Hepatocyte (in vitro differentiated cells): ENCODE measurements at regions not wholly inside any gene's neighbourhood (a gene's known extent, or its start where the extent isn't known, plus 50 kb on each side); places are given as distances from the start of the nearest gene placed in this dataset.

Source experiments
- DNase-seq: peaks from one replicate; pipeline ENCODE4 v3.0.0-alpha.2; 2016; ENCODE audit warnings: low spot score
- H2AFZ ChIP-seq: fragments of 200-600 bp; sonication (generic); 2 replicates; pipeline ENCODE4 v1.6.0; 2016; ENCODE audit warnings: antibody characterized with exemption, mild to moderate bottlenecking
- H3K27ac ChIP-seq: fragments of 200-600 bp; sonication (generic); 2 replicates; pipeline ENCODE4 v1.5.1; 2016; ENCODE audit warnings: mild to moderate bottlenecking
- H3K27me3 ChIP-seq: fragments of 200-600 bp; sonication (generic); 2 replicates; pipeline ENCODE4 v1.6.1; 2016
- H3K36me3 ChIP-seq: fragments of 200-600 bp; sonication (generic); replicated peaks from 2 replicates; pipeline ENCODE4 v1.5.1; 2016; ENCODE audit warnings: low read depth; ENCODE audit not compliant: insufficient read depth
- H3K4me1 ChIP-seq: fragments of 200-600 bp; sonication (generic); 2 replicates; pipeline ENCODE4 v1.5.1; 2016; ENCODE audit warnings: mild to moderate bottlenecking, moderate library complexity; ENCODE audit not compliant: insufficient read depth
- H3K4me2 ChIP-seq: fragments of 200-600 bp; sonication (generic); 2 replicates; pipeline ENCODE4 v1.6.0; 2016
- H3K4me3 ChIP-seq: fragments of 200-600 bp; sonication (generic); 2 replicates; pipeline ENCODE4 v1.5.1; 2016; ENCODE audit warnings: mild to moderate bottlenecking
- H3K79me2 ChIP-seq: fragments of 200-600 bp; sonication (generic); 2 replicates; pipeline ENCODE4 v1.6.0; 2017; ENCODE audit warnings: mild to moderate bottlenecking
- H3K9me2 ChIP-seq: fragments of 200-600 bp; sonication (generic); replicated peaks from 2 replicates; pipeline ENCODE4 v1.6.0; 2017; ENCODE audit warnings: mild to moderate bottlenecking; ENCODE audit not compliant: insufficient read depth
- H3K9me3 ChIP-seq: fragments of 200-600 bp; sonication (generic); 2 replicates; pipeline ENCODE4 v1.5.1; 2016; ENCODE audit warnings: low read depth, mild to moderate bottlenecking
- H4K20me1 ChIP-seq: fragments of 200-600 bp; sonication (generic); 2 replicates; pipeline ENCODE4 v1.6.0; 2016; ENCODE audit warnings: mild to moderate bottlenecking; ENCODE audit not compliant: insufficient read depth, poor library complexity, severe bottlenecking
- CTCF ChIP-seq: fragments of 200-600 bp; sonication (generic); IDR thresholded peaks from 2 replicates; pipeline ENCODE4 v1.5.1; 2016; ENCODE audit warnings: antibody characterized with exemption, mild to moderate bottlenecking; ENCODE audit not compliant: poor library complexity
- EZH2 ChIP-seq: fragments of 200-600 bp; sonication (generic); IDR thresholded peaks from 2 replicates; pipeline ENCODE4 v1.6.1; 2016; ENCODE audit warnings: antibody characterized with exemption, mild to moderate bottlenecking, borderline replicate concordance
- EZH2phosphoT487 ChIP-seq: fragments of 200-600 bp; sonication (generic); IDR thresholded peaks from one replicate; pipeline ENCODE4 v1.6.1; 2018; ENCODE audit warnings: antibody characterized with exemption, mild to moderate bottlenecking, low read depth, moderate library complexity; ENCODE audit not compliant: unreplicated experiment, severe bottlenecking
- WGBS: methylation state at CpG from one replicate; pipeline ENCODE4 v1.1.6; 2016; ENCODE audit warnings: low lambda C conversion rate; ENCODE audit errors: missing lambda C conversion rate; 5-methylcytosine and 5-hydroxymethylcytosine counted together

GRCh38 chr4:164484551-164484950 lies 269.4 kb upstream of the SMIM31 start:
- 94% methylated on average over 1 of the region's 1 CpG for WGBS
- H3K36me3 ChIP-seq: no peaks in the 10 kb centered on the region
- H3K9me3 ChIP-seq: no peaks in the 10 kb centered on the region
- no peaks in the 10 kb centered on the region for H3K79me2 ChIP-seq
- no peaks in the 10 kb centered on the region for H3K27me3 ChIP-seq
- H3K4me2 ChIP-seq: no peak overlapping the region
- no peaks in the 10 kb centered on the region for H3K9me2 ChIP-seq
- DNase-seq: no peak
- H3K27ac ChIP-seq: no peak overlapping the region
- no peak overlapping the region for H3K4me3 ChIP-seq
- TF ChIP-seq EZH2 (no peak), EZH2phosphoT487 (no peak), CTCF (no peak)
- no peaks in the 10 kb centered on the region for H4K20me1 ChIP-seq
- no peak overlapping the region for H2AFZ ChIP-seq
- H3K4me1 ChIP-seq: no peaks in the 10 kb centered on the region

DNA sequence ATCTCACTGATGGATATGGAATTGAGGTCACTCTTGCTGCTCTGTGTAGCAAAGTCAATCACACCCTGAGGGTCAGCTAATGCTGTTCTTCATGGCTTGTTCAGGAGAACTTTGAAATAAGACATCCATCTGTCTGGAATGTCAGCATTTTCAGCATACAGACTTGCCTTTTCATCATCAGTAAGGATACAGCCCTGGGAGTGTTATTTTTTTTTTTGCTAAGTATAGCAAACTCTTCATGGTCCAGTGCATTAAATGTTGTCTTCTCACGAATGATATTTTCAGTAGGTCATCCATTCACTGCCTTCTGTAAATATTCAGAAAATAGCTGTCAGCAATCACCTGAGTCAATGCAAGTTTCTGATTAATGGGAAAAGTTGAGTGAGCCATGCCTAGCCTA lies 268.8 kb upstream of the SMIM31 start:
- H2AFZ ChIP-seq: no peak overlapping the region
- H3K9me3 ChIP-seq: no peaks in the 10 kb centered on the region
- 95% methylated on average over 1 of the region's 1 CpG for WGBS
- no peak overlapping the region for H3K4me2 ChIP-seq
- H3K36me3 ChIP-seq: no peaks in the 10 kb centered on the region
- H3K27ac ChIP-seq: no peak overlapping the region
- H3K9me2 ChIP-seq: no peaks in the 10 kb centered on the region
- H3K27me3 ChIP-seq: no peaks in the 10 kb centered on the region
- H3K79me2 ChIP-seq: no peaks in the 10 kb centered on the region
- H4K20me1 ChIP-seq: no peaks in the 10 kb centered on the region
- no peaks in the 10 kb centered on the region for H3K4me1 ChIP-seq
- no peak for TF ChIP-seq EZH2
- no peak for DNase-seq
- no peak overlapping the region for H3K4me3 ChIP-seq

DNA sequence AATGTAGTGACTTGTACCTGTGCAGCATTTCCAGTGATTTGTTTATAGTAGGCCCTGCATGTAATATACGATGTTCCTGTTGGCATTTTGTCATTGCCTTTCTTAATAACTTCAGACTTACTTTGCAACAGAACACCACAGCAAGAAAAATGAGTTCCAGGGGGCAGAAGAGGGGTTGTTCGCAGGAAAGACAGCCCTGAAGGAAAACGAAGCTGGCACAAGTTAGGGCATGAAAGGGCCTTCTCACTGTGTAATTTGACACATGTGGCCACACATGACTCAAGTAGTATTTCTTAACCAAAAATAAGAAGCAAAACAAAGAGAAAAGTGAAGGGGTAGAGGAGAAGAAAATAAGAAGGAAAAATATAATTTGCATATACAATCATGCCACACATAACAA lies 265.8 kb upstream of the SMIM31 start:
- H3K79me2 ChIP-seq: no peaks in the 10 kb centered on the region
- TF ChIP-seq EZH2: no peak
- no peak for TF ChIP-seq EZH2phosphoT487
- no peak for TF ChIP-seq CTCF
- no peaks in the 10 kb centered on the region for H3K36me3 ChIP-seq
- H2AFZ ChIP-seq: no peak overlapping the region
- H3K4me2 ChIP-seq: no peak overlapping the region
- H3K27me3 ChIP-seq: no peaks in the 10 kb centered on the region
- H4K20me1 ChIP-seq: no peaks in the 10 kb centered on the region
- H3K4me3 ChIP-seq: no peak overlapping the region
- H3K9me3 ChIP-seq: no peaks in the 10 kb centered on the region
- no peak for DNase-seq
- H3K9me2 ChIP-seq: no peaks in the 10 kb centered on the region
- WGBS: 41% methylated on average over 3 of the region's 3 CpGs
- no peaks in the 10 kb centered on the region for H3K4me1 ChIP-seq
- no peak overlapping the region for H3K27ac ChIP-seq

DNA sequence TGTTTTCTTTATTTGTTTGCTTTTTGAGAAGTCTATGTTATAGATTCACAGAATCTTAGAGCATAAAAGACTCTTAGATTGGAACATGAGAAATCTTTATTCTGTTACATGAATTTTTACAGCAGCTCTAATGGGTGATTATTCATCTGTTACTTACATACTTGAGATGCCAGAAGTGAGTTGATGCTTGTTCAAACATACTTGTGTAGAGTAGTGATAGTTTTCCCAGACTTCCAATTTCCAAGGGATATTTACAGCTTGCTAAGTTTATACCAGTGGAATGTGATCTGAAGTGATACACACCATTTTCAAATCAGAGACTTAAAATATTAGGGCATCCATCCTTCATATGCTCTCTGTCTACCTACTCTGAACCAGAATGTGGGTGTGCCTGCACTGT lies 252.9 kb upstream of the SMIM31 start:
- H3K4me1 ChIP-seq: no peaks in the 10 kb centered on the region
- no peaks in the 10 kb centered on the region for H3K27me3 ChIP-seq
- H3K4me3 ChIP-seq: no peak overlapping the region
- H3K9me3 ChIP-seq: no peaks in the 10 kb centered on the region
- no peak overlapping the region for H3K4me2 ChIP-seq
- no peak for TF ChIP-seq EZH2
- no peak for TF ChIP-seq CTCF
- TF ChIP-seq EZH2phosphoT487: no peak
- no peak overlapping the region for H3K27ac ChIP-seq
- DNase-seq: no peak
- no peaks in the 10 kb centered on the region for H4K20me1 ChIP-seq
- H3K9me2 ChIP-seq: no peaks in the 10 kb centered on the region
- H3K36me3 ChIP-seq: no peaks in the 10 kb centered on the region
- no peak overlapping the region for H2AFZ ChIP-seq
- no peaks in the 10 kb centered on the region for H3K79me2 ChIP-seq
